SK-N-MC (cell line): ENCODE measurements at regions not wholly inside any gene's neighbourhood (a gene's known extent, or its start where the extent isn't known, plus 50 kb on each side); places are given as distances from the start of the nearest gene placed in this dataset.

Experiments used
- EZH2 ChIP-seq: fragments of 200-600 bp; sonication (generic); IDR thresholded peaks from one replicate; pipeline ENCODE4 v1.6.1; 2017; ENCODE audit warnings: antibody characterized with exemption
- POLR2AphosphoS5 ChIP-seq: IDR thresholded peaks from 2 replicates; pipeline ENCODE4 v1.6.1; 2012; ENCODE audit warnings: mild to moderate bottlenecking, low read depth, low read length, borderline replicate concordance

DNA sequence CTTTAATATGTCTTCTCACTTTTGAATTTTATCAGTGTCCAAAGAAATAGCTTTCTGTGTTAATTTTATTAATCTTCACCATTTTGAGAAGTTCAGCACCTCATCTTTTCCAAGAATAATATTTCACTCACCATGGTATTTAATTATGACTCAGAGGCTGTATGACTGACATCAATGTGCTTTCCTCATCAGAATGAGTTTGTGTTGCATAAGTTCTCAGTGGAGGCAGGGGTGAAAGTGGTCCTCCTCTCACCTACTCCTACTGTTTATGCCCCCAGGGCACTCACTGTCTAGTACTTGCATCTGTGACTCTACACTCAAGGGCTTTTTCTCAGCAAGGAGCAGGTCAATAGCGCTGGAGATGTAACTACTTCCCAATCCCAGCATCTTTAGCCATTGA is 905.3 kb upstream of the INTU start:
- TF ChIP-seq EZH2, result no peak
- no peak for TF ChIP-seq POLR2AphosphoS5
